IPS-NIHi11 (cell line): ENCODE measurements at regions not wholly inside any gene's neighbourhood (a gene's known extent, or its start where the extent isn't known, plus 50 kb on each side); places are given as distances from the start of the nearest gene placed in this dataset.
"Not testable (repeated sequence)": the region's sequence is repeated elsewhere in the genome, so short reads cannot be mapped to it uniquely, and the experiment has no call there.

ENCODE experiments used
- DNase-seq: peaks from one replicate; pipeline ENCODE4 v3.0.0; 2012; ENCODE audit warnings: mixed read lengths, low spot score

GRCh38 chr4:12172198-12172973 is 743.7 kb upstream of the HS3ST1 start:
- no peak for DNase-seq

- no peak for DNase-seq
Observed at GRCh38 chr4:12170308-12170707, 741.6 kb upstream of the HS3ST1 start.

- no peak for DNase-seq
Observed at GRCh38 chr4:12165616-12166015, 736.9 kb upstream of the HS3ST1 start.

GRCh38 chr4:12146339-12146738 is 717.6 kb upstream of the HS3ST1 start:
- peak; percentile 11 for DNase-seq

GRCh38 chr4:12145768-12146167 is 717.1 kb upstream of the HS3ST1 start:
- DNase-seq, result no peak

GRCh38 chr4:12145106-12145505 is 716.4 kb upstream of the HS3ST1 start:
- DNase-seq, result no peak

- no peak for DNase-seq
Observed at GRCh38 chr4:12144051-12144450, 715.4 kb upstream of the HS3ST1 start.

GRCh38 chr4:12140864-12141263 is 712.2 kb upstream of the HS3ST1 start:
- no peak for DNase-seq

- no peak for DNase-seq
Observed at GRCh38 chr4:12139296-12139695, 710.6 kb upstream of the HS3ST1 start.

- DNase-seq, result no peak
Observed at GRCh38 chr4:12138488-12138887, 709.8 kb upstream of the HS3ST1 start.

- DNase-seq, result no peak
Observed at GRCh38 chr4:12137575-12137974, 708.9 kb upstream of the HS3ST1 start.

GRCh38 chr4:12126474-12126873 is 697.8 kb upstream of the HS3ST1 start:
- DNase-seq, result no peak

GRCh38 chr4:12124138-12124537 is 695.4 kb upstream of the HS3ST1 start:
- no peak for DNase-seq

- DNase-seq, result no peak
Observed at GRCh38 chr4:12123707-12124106, 695.0 kb upstream of the HS3ST1 start.

GRCh38 chr4:12122316-12122715 is 693.6 kb upstream of the HS3ST1 start:
- no peak for DNase-seq

- DNase-seq, result no peak
Observed at GRCh38 chr4:12120968-12121367, 692.3 kb upstream of the HS3ST1 start.

- no peak for DNase-seq
Observed at GRCh38 chr4:12118651-12119213, 690.0 kb upstream of the HS3ST1 start.

- DNase-seq, result no peak
Observed at GRCh38 chr4:12116009-12116552, 687.4 kb upstream of the HS3ST1 start.

- DNase-seq, result no peak
Observed at GRCh38 chr4:12110627-12111026, 681.9 kb upstream of the HS3ST1 start.

- not testable (repeated sequence) for DNase-seq
Observed at GRCh38 chr4:12109056-12109455, 680.4 kb upstream of the HS3ST1 start.

GRCh38 chr4:12105519-12105918 is 676.8 kb upstream of the HS3ST1 start:
- DNase-seq, result no peak

- not testable (repeated sequence) for DNase-seq
Observed at GRCh38 chr4:12089920-12090319, 661.2 kb upstream of the HS3ST1 start.

- no peak for DNase-seq
Observed at GRCh38 chr4:12084690-12085089, 656.0 kb upstream of the HS3ST1 start.

- DNase-seq, result no peak
Observed at GRCh38 chr4:12071316-12071715, 642.6 kb upstream of the HS3ST1 start.
